ENCODE measurements at regions not wholly inside any gene's neighbourhood (a gene's known extent, or its start where the extent isn't known, plus 50 kb on each side); places are given as distances from the start of the nearest gene placed in this dataset.

DNA sequence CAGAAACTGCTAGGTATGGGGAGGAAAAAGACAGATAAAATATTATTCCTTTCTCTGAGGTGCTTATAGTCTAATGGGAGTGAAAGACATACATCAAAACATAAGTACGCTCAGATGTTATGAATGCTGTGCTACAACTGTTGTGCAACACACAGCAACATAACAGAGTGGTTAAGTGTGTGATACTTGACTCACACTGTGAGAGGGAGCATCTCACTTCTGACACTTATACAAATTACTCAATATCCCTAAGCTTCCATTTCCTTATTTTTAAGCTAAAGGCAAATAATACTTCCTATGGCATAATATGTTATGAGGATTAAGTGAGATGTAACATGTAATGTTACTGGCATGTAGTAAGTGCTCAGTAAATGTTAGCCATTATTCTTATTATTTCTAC, 110.6 kb upstream of the FER start:
- no peak for TF ChIP-seq EZH2 (IDR thresholded peaks at IDR 0.05)
- no peak for TF ChIP-seq CTCF (IDR thresholded peaks at IDR 0.05 in 2 of 3, conservative IDR thresholded peaks at IDR 0.05 in 1 of 3; ENCODE audit: borderline replicate concordance in 1 of 3, insufficient read depth in 1 of 3, low read depth in 2 of 3, low read length in 2 of 3)
- TF ChIP-seq POLR2AphosphoS5 (IDR thresholded peaks at IDR 0.05; ENCODE audit: low read depth, low read length), result no peak
- TF ChIP-seq SRF (IDR thresholded peaks at IDR 0.05; ENCODE audit: low read depth), result no peak
- TF ChIP-seq POLR2A (IDR thresholded peaks at IDR 0.05; ENCODE audit: borderline replicate concordance, extremely low read depth, insufficient read depth, insufficient read length), result no peak
- TF ChIP-seq EGR1 (IDR thresholded peaks at IDR 0.05; ENCODE audit: low read depth), result no peak
- TF ChIP-seq EZH2phosphoT487 (IDR thresholded peaks at IDR 0.05; ENCODE audit: borderline replicate concordance), result no peak
- no peak for TF ChIP-seq ZFX (IDR thresholded peaks at IDR 0.05)
- TF ChIP-seq ZBTB33 (IDR thresholded peaks at IDR 0.05; ENCODE audit: extremely low read depth, insufficient replicate concordance, low read length), result no peak
- TF ChIP-seq ZNF274 (IDR thresholded peaks at IDR 0.05; ENCODE audit: low read depth, low read length), result no peak
- no peak for TF ChIP-seq MAX (IDR thresholded peaks at IDR 0.05)
- TF ChIP-seq RAD21 (IDR thresholded peaks at IDR 0.05; ENCODE audit: low read depth), result no peak
